Adrenal gland (tissue), 5 donors: ENCODE measurements at regions not wholly inside any gene's neighbourhood (a gene's known extent, or its start where the extent isn't known, plus 50 kb on each side); places are given as distances from the start of the nearest gene placed in this dataset.

Source experiments
- CTCF ChIP-seq, 6 experiments: fragments of 450-650 bp in 4 of 6; fragments of 200-600 bp in 2 of 6; sonication (generic) in 1 of 6; IDR thresholded peaks; 1 replicate in 5 of 6; 2 replicates in 1 of 6; pipeline versions ENCODE4 v1.5.1 to v1.8.0; 2016 to 2021; ENCODE audit warnings: antibody characterized with exemption in 6 of 6, mild to moderate bottlenecking in 2 of 6, moderate library complexity in 1 of 6
- POLR2A ChIP-seq, 2 donors: fragments of 450-650 bp; IDR thresholded peaks; one replicate each; pipeline ENCODE4 v1.6.1; 2017; ENCODE audit warnings: antibody characterized with exemption in 2 of 2, mild to moderate bottlenecking in 2 of 2, moderate library complexity in 1 of 2
- donor health status: DM: no; HTN: no; CAD: no.

- TF ChIP-seq CTCF (IDR thresholded peaks at IDR 0.05) (no peak), POLR2A (IDR thresholded peaks at IDR 0.05) (no peak)
Observed at GRCh38 chr4:41362621-41363383, 106.1 kb downstream of the UCHL1 start.
